HG03521 (cell line): ENCODE measurements at regions not wholly inside any gene's neighbourhood (a gene's known extent, or its start where the extent isn't known, plus 50 kb on each side); places are given as distances from the start of the nearest gene placed in this dataset.

ENCODE experiments used
- ATAC-seq: cut with Tn5 transposase; IDR thresholded peaks from one replicate; pipeline ENCODE4 v1.9.1; 2021; ENCODE audit warnings: mild to moderate bottlenecking, moderate library complexity; ENCODE audit not compliant: unreplicated experiment

GRCh38 chr9:7246917-7247522 lies 489.2 kb downstream of the KDM4C start:
- no peak for ATAC-seq

GRCh38 chr9:7245976-7246580 lies 488.3 kb downstream of the KDM4C start:
- no peak for ATAC-seq

- no peak for ATAC-seq
Measured at GRCh38 chr9:7243838-7244237, 486.1 kb downstream of the KDM4C start.

GRCh38 chr9:7242126-7242525 lies 484.4 kb downstream of the KDM4C start:
- no peak for ATAC-seq

GRCh38 chr9:7241694-7242093 lies 483.9 kb downstream of the KDM4C start:
- ATAC-seq: no peak

GRCh38 chr9:7240569-7241311 lies 483.0 kb downstream of the KDM4C start:
- ATAC-seq: no peak

- no peak for ATAC-seq
Measured at GRCh38 chr9:7239708-7240107, 481.9 kb downstream of the KDM4C start.

GRCh38 chr9:7238247-7238637 lies 480.5 kb downstream of the KDM4C start:
- ATAC-seq: no peak

- ATAC-seq: no peak
Measured at GRCh38 chr9:7237473-7238246, 479.9 kb downstream of the KDM4C start.

GRCh38 chr9:7236186-7236585 lies 478.4 kb downstream of the KDM4C start:
- ATAC-seq: no peak

- ATAC-seq: peak; percentile 71
Measured at GRCh38 chr9:7234144-7234543, 476.4 kb downstream of the KDM4C start.

GRCh38 chr9:7229571-7229970 lies 471.8 kb downstream of the KDM4C start:
- no peak for ATAC-seq

- no peak for ATAC-seq
Measured at GRCh38 chr9:7228726-7229125, 471.0 kb downstream of the KDM4C start.

- ATAC-seq: no peak
Measured at GRCh38 chr9:7227951-7228350, 470.2 kb downstream of the KDM4C start.

- ATAC-seq: no peak
Measured at GRCh38 chr9:7226007-7226640, 468.4 kb downstream of the KDM4C start.
